ENCODE measurements at regions not wholly inside any gene's neighbourhood (a gene's known extent, or its start where the extent isn't known, plus 50 kb on each side); places are given as distances from the start of the nearest gene placed in this dataset.

- intact Hi-C loops (cut with DNase I) = no loop called here
- Histone ChIP-seq H3K4me3 (no peak overlapping the region), H3K36me3 (no peaks in the 10 kb centered on the region), H3K27ac (no peak overlapping the region), H3K27me3 (peaks cover 0 to 7% (median 0%) of the 10 kb centered on the region in 7 donors), H3K9me3 (no peaks in the 10 kb centered on the region), H3K4me1 (no peaks in the 10 kb centered on the region)
- 58 to 83% methylated on average over 2 of the region's 2 CpGs for WGBS, 2 donors
- DNase-seq = no peak
- no peak for TF ChIP-seq CTCF (IDR thresholded peaks at IDR 0.05)
- ATAC-seq = no peak
Measured at GRCh38 chr18:57242285-57242684, 95.4 kb downstream of the BOD1L2 start.

GRCh38 chr18:57243624-57244179 lies 96.8 kb downstream of the BOD1L2 start:
- intact Hi-C loops (cut with DNase I) = no loop called here
- TF ChIP-seq CTCF (IDR thresholded peaks at IDR 0.05) = no peak
- Histone ChIP-seq H3K4me1 (no peaks in the 10 kb centered on the region), H3K4me3 (no peak overlapping the region), H3K36me3 (no peaks in the 10 kb centered on the region), H3K9me3 (no peaks in the 10 kb centered on the region), H3K27ac (no peak overlapping the region), H3K27me3 (peaks cover 0 to 7% (median 0%) of the 10 kb centered on the region in 7 donors)
- no peak for ATAC-seq
- no peak for DNase-seq
- WGBS, 2 donors = 74 to 82% methylated on average over 8 of the region's 8 CpGs

- Histone ChIP-seq H3K4me1 (no peaks in the 10 kb centered on the region), H3K27ac (no peak overlapping the region), H3K4me3 (no peak overlapping the region), H3K27me3 (peaks cover 0 to 4% (median 0%) of the 10 kb centered on the region in 7 donors), H3K36me3 (no peaks in the 10 kb centered on the region), H3K9me3 (no peaks in the 10 kb centered on the region)
- ATAC-seq (no peak), DNase-seq (no peak)
- WGBS, 2 donors = 56 to 65% methylated on average over 7 of the region's 7 CpGs
- TF ChIP-seq CTCF (IDR thresholded peaks at IDR 0.05) = no peak
- intact Hi-C loops (cut with DNase I) = no loop called here
Measured at GRCh38 chr18:57249179-57249578, 102.3 kb downstream of the BOD1L2 start.

- H3K27ac ChIP-seq = no peak overlapping the region
- no peak overlapping the region for H3K4me3 ChIP-seq
- ATAC-seq (no peak), DNase-seq (no peak)
- H3K36me3 ChIP-seq = no peaks in the 10 kb centered on the region
- H3K4me1 ChIP-seq = no peaks in the 10 kb centered on the region
- intact Hi-C loops (cut with DNase I) = no loop called here
- peaks cover 0 to under 1% (median 0%) of the 10 kb centered on the region in 7 donors for H3K27me3 ChIP-seq
- H3K9me3 ChIP-seq = no peaks in the 10 kb centered on the region
- TF ChIP-seq CTCF (IDR thresholded peaks at IDR 0.05) = no peak
- WGBS, 2 donors = 86 to 93% methylated on average over 3 of the region's 3 CpGs
Measured at GRCh38 chr18:57249883-57250282, 102.5 kb upstream of the ST8SIA3 start.

Measured in heart right ventricle (tissue), 16 donors.